MM.1S (cell line): ENCODE measurements at regions not wholly inside any gene's neighbourhood (a gene's known extent, or its start where the extent isn't known, plus 50 kb on each side); places are given as distances from the start of the nearest gene placed in this dataset.

ENCODE experiments used
- DNase-seq: peaks from one replicate; pipeline ENCODE4 v3.0.0-alpha.2; 2015
- H2AFZ ChIP-seq: fragments of 300-600 bp; sonication (generic); 2 replicates; pipeline ENCODE4 v1.6.0; 2016; ENCODE audit warnings: antibody characterized with exemption, low read length
- H3F3A ChIP-seq: fragments of 300-600 bp; sonication (generic); 2 replicates; pipeline ENCODE4 v1.6.1; 2016; ENCODE audit warnings: mild to moderate bottlenecking, antibody characterized with exemption, low read length, moderate library complexity, mixed read lengths; ENCODE audit not compliant: insufficient read depth
- H3K27ac ChIP-seq: fragments of 300-600 bp; sonication (generic); 2 replicates; pipeline ENCODE4 v1.5.1; 2016; ENCODE audit warnings: mild to moderate bottlenecking, low read length
- H3K27me3 ChIP-seq: fragments of 300-600 bp; sonication (generic); replicated peaks from 2 replicates; pipeline ENCODE4 v1.6.0; 2016; ENCODE audit warnings: low read length; ENCODE audit not compliant: insufficient read depth
- H3K36me3 ChIP-seq: fragments of 300-600 bp; sonication (generic); replicated peaks from 2 replicates; pipeline ENCODE4 v1.6.1; 2016; ENCODE audit warnings: mild to moderate bottlenecking, low read length, mixed read lengths; ENCODE audit not compliant: insufficient read depth
- H3K4me1 ChIP-seq: fragments of 300-600 bp; sonication (generic); 2 replicates; pipeline ENCODE4 v1.6.1; 2016; ENCODE audit warnings: low read length, mixed read lengths
- H3K4me2 ChIP-seq: fragments of 300-600 bp; sonication (generic); 2 replicates; pipeline ENCODE4 v1.6.0; 2016; ENCODE audit warnings: low read depth, low read length
- H3K4me3 ChIP-seq: fragments of 300-600 bp; sonication (generic); 2 replicates; pipeline ENCODE4 v1.5.1; 2016; ENCODE audit warnings: low read length, mixed read lengths
- H3K79me2 ChIP-seq: fragments of 300-600 bp; sonication (generic); 2 replicates; pipeline ENCODE4 v1.6.1; 2016; ENCODE audit warnings: mixed run types, low read length, mixed read lengths
- H3K9ac ChIP-seq: fragments of 300-600 bp; sonication (generic); 2 replicates; pipeline ENCODE4 v1.6.1; 2016; ENCODE audit warnings: low read length, mixed read lengths
- H3K9me2 ChIP-seq: fragments of 300-600 bp; sonication (generic); replicated peaks from 2 replicates; pipeline ENCODE4 v1.6.1; 2016; ENCODE audit warnings: mild to moderate bottlenecking, low read length, mixed read lengths; ENCODE audit not compliant: insufficient read depth
- H3K9me3 ChIP-seq: fragments of 300-600 bp; sonication (generic); replicated peaks from 2 replicates; pipeline ENCODE4 v1.6.1; 2016; ENCODE audit warnings: mild to moderate bottlenecking, low read length, mixed read lengths; ENCODE audit not compliant: insufficient read depth
- H4K20me1 ChIP-seq: fragments of 300-600 bp; sonication (generic); 2 replicates; pipeline ENCODE4 v1.6.1; 2016; ENCODE audit warnings: mild to moderate bottlenecking, low read length, moderate library complexity, mixed read lengths; ENCODE audit not compliant: insufficient read depth
- CTCF ChIP-seq: fragments of 300-600 bp; sonication (generic); IDR thresholded peaks from 2 replicates; pipeline ENCODE4 v1.5.1; 2016; ENCODE audit warnings: antibody characterized with exemption, low read length, mixed read lengths
- EZH2 ChIP-seq: fragments of 300-600 bp; sonication (generic); optimal IDR thresholded peaks from 2 replicates; pipeline ENCODE3; 2017; ENCODE audit warnings: low read depth, mild to moderate bottlenecking, antibody characterized with exemption, low read length, mixed read lengths
- EZH2phosphoT487 ChIP-seq: fragments of 300-600 bp; sonication (generic); IDR thresholded peaks from 2 replicates; pipeline ENCODE4 v1.6.1; 2018; ENCODE audit warnings: antibody characterized with exemption, low read length

DNA sequence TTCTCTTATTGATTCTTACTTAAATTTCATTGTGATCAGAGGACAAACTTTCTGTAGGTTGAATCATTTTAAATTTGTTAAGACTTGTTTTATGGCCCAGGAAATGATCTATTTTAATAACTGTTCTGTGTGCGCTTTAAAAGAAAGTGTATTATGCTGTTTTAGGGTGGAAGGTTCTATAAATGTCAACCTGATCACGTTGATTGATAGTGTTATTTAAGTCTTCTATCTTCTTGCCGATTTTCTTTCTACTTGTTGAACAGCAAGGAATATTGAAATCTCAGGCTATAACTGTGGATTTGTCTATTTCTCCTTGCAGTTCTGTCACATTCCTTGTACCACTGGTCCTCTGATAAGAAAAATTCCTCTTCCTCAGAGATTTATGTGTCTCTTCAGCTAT lies 112.7 kb downstream of the TANC2 start:
- Histone ChIP-seq H4K20me1 (no peaks in the 10 kb centered on the region), H3K79me2 (no peaks in the 10 kb centered on the region), H3K36me3 (no peaks in the 10 kb centered on the region), H3F3A (no peaks in the 10 kb centered on the region), H3K9ac (no peak overlapping the region), H2AFZ (no peak overlapping the region), H3K4me2 (no peak overlapping the region), H3K27me3 (no peaks in the 10 kb centered on the region), H3K4me3 (no peak overlapping the region), H3K27ac (no peak overlapping the region), H3K9me2 (no peaks in the 10 kb centered on the region), H3K4me1 (no peaks in the 10 kb centered on the region), H3K9me3 (no peaks in the 10 kb centered on the region)
- DNase-seq = no peak
- TF ChIP-seq EZH2phosphoT487 (no peak), EZH2 (no peak), CTCF (no peak)

DNA sequence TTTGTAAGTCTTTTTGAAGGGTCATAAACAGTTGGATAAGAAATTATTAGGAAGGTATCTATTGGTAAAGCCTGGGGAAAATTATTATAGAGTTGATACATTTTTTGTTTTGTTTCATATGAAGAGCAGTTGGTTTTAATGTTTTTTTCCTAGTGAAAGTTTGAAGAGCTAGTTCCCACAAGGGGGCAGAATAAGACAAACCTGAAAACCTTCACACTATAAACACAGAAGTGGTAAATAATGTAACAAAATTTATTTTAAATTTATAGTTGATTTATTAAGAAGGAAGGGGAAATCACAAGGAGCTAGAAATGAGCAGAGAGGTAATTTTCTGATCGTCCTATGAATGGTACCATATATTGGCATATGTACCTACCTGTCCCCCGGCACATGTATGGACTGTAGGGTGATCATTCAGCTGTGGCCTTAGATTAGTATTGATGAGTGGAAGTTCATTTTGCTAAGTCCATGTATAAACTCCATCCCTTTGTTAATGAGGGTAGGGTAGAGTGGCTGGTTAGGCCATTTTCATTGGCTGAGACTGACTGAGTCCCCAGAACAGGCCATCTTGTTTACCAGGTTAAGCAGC lies 116.3 kb downstream of the TANC2 start:
- no peak overlapping the region for H3K4me3 ChIP-seq
- peak; percentile 39 for DNase-seq
- H3K9me3 ChIP-seq = no peaks in the 10 kb centered on the region
- H3F3A ChIP-seq = no peaks in the 10 kb centered on the region
- H3K4me2 ChIP-seq = no peak overlapping the region
- no peaks in the 10 kb centered on the region for H4K20me1 ChIP-seq
- TF ChIP-seq CTCF = peak; percentile 44
- TF ChIP-seq EZH2 = no peak
- H3K9ac ChIP-seq = no peak overlapping the region
- no peaks in the 10 kb centered on the region for H3K36me3 ChIP-seq
- no peaks in the 10 kb centered on the region for H3K79me2 ChIP-seq
- H3K27ac ChIP-seq = no peak overlapping the region
- H2AFZ ChIP-seq = no peak overlapping the region
- no peaks in the 10 kb centered on the region for H3K4me1 ChIP-seq
- H3K9me2 ChIP-seq = no peaks in the 10 kb centered on the region
- no peaks in the 10 kb centered on the region for H3K27me3 ChIP-seq

DNA sequence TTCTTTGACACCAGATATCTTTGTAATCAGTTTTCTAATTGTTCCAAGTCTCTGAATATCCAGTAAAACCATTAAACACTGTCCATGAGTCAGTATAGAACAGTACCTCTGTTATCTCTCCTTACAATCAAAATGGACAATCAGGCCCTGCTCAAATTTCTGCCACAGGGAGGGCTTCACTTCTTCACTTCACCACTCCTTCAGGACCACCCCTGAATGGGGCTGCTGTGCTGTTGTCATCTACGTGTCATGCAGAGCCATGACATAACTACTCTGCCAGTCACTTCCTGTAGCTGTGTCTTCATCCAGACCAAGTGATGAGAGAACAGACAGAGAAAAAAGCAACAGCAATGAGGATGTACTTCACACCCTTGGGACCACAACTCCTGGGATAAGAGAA lies 116.9 kb downstream of the TANC2 start:
- no peaks in the 10 kb centered on the region for H3K79me2 ChIP-seq
- no peak for DNase-seq
- H3K36me3 ChIP-seq = no peaks in the 10 kb centered on the region
- H3K4me1 ChIP-seq = no peaks in the 10 kb centered on the region
- H3K9me3 ChIP-seq = no peaks in the 10 kb centered on the region
- H3K4me3 ChIP-seq = no peak overlapping the region
- TF ChIP-seq EZH2 (no peak), EZH2phosphoT487 (no peak), CTCF (no peak)
- H3K27me3 ChIP-seq = no peaks in the 10 kb centered on the region
- H4K20me1 ChIP-seq = no peaks in the 10 kb centered on the region
- H3K27ac ChIP-seq = no peak overlapping the region
- H3K4me2 ChIP-seq = no peak overlapping the region
- H2AFZ ChIP-seq = no peak overlapping the region
- H3F3A ChIP-seq = no peaks in the 10 kb centered on the region
- no peak overlapping the region for H3K9ac ChIP-seq
- no peaks in the 10 kb centered on the region for H3K9me2 ChIP-seq
